GM12878 (cell line): ENCODE measurements at regions not wholly inside any gene's neighbourhood (a gene's known extent, or its start where the extent isn't known, plus 50 kb on each side); places are given as distances from the start of the nearest gene placed in this dataset.

ENCODE experiments used
- ATAC-seq: fragments of 200-7000 bp; cut with Tn5 transposase; 3 replicates; pipeline ENCODE4 v1.9.1; 2020; ENCODE audit warnings: mild to moderate bottlenecking, moderate library complexity
- BruUV-seq: library from RNA; stranded (reverse); fragments of 400-500 nt; replicated peaks from 2 replicates; lab custom pipeline; 2021; lab: Mats Ljungman, UMichigan
- CTCF ChIA-PET: fragments of 300-600 bp; sonication (Branson Sonifier 250); formaldehyde crosslinking; extraction: SDS; loops from one replicate; lab custom pipeline; 2021; ENCODE audit warnings: inconsistent platforms; lab: Yijun Ruan, JAX
- POLR2A ChIA-PET: fragments of 350-600 bp; formaldehyde crosslinking; extraction: SDS; loops from one replicate; lab custom pipeline; 2021; ENCODE audit warnings: inconsistent platforms; lab: Charles Lee
- RAD21 ChIA-PET: fragments of 300-600 bp; sonication (Branson Sonifier 250); formaldehyde crosslinking; loops from one replicate; lab custom pipeline; 2023; ENCODE audit warnings: antibody characterized with exemption; ENCODE audit not compliant: unreplicated experiment; lab: Charles Lee
- SMC1A ChIA-PET: fragments of 300-600 bp; sonication (Branson Sonifier 250); formaldehyde crosslinking; loops from one replicate; lab custom pipeline; 2023; ENCODE audit not compliant: unreplicated experiment, uncharacterized antibody; lab: Charles Lee
- DNase-seq: peaks from one replicate; pipeline ENCODE4 v3.0.0-alpha.2; 2011; ENCODE audit warnings: low read depth, low spot score
- FAIRE-seq: peaks from 3 replicates; lab custom pipeline; 2011; peaks lifted over from hg19 to GRCh38; lab: Jason Lieb, UNC
- H2AFZ ChIP-seq: 2 replicates; pipeline ENCODE4 v1.6.0; 2011; ENCODE audit warnings: low read depth, low read length, control low read depth; ENCODE audit not compliant: control insufficient read depth
- H3K27ac ChIP-seq: 2 replicates; pipeline ENCODE4 v1.5.1; 2011; ENCODE audit warnings: control low read depth; ENCODE audit not compliant: control insufficient read depth, insufficient read depth
- H3K27me3 ChIP-seq, 2 experiments: replicated peaks in 1 of 2; 2 replicates each; pipeline versions ENCODE4 v1.6.0 to v1.6.1; 2011; ENCODE audit warnings: low read length in 1 of 2; ENCODE audit not compliant: control insufficient read depth in 2 of 2, insufficient read depth in 2 of 2
- H3K36me3 ChIP-seq, 2 experiments: 2 replicates each; pipeline ENCODE4 v1.5.1; 2011; ENCODE audit warnings: low read length in 1 of 2; ENCODE audit not compliant: control insufficient read depth in 2 of 2, insufficient read depth in 2 of 2
- H3K4me1 ChIP-seq: 2 replicates; pipeline ENCODE4 v1.6.1; 2011; ENCODE audit warnings: mild to moderate bottlenecking, low read length, moderate library complexity, mixed read lengths; ENCODE audit not compliant: control insufficient read depth, insufficient read depth
- H3K4me2 ChIP-seq: 2 replicates; pipeline ENCODE4 v1.6.0; 2011; ENCODE audit warnings: control low read depth; ENCODE audit not compliant: control insufficient read depth, insufficient read depth
- H3K4me3 ChIP-seq: fragments of 200-600 bp; sonication (generic); 2 replicates; pipeline ENCODE4 v1.5.1; 2016
- H3K79me2 ChIP-seq: 2 replicates; pipeline ENCODE4 v1.6.0; 2011; ENCODE audit warnings: low read length; ENCODE audit not compliant: control insufficient read depth, insufficient read depth
- H3K9ac ChIP-seq: 2 replicates; pipeline ENCODE4 v1.8.0; 2011; ENCODE audit warnings: low read length, control low read depth, mixed read lengths; ENCODE audit not compliant: control insufficient read depth, insufficient read depth
- H3K9me3 ChIP-seq: replicated peaks from 3 replicates; pipeline ENCODE4 v1.5.1; 2011; ENCODE audit warnings: mild to moderate bottlenecking, low read length; ENCODE audit not compliant: control insufficient read depth, insufficient read depth
- H4K20me1 ChIP-seq: 2 replicates; pipeline ENCODE4 v1.6.0; 2011; ENCODE audit not compliant: control insufficient read depth, insufficient read depth
- EED ChIP-seq: sonication (generic); IDR thresholded peaks from 2 replicates; pipeline ENCODE4 v1.6.1; 2016; ENCODE audit warnings: antibody characterized with exemption, low read depth
- JUNB ChIP-seq: IDR thresholded peaks from 2 replicates; pipeline ENCODE4 v1.6.1; 2016; ENCODE audit warnings: antibody characterized with exemption, mild to moderate bottlenecking
- PAX5 ChIP-seq: IDR thresholded peaks from 2 replicates; pipeline ENCODE4 v1.6.1; 2011; ENCODE audit warnings: low read depth, low read length, borderline replicate concordance
- RELA ChIP-seq: fragments of 450-650 bp; IDR thresholded peaks from 2 replicates; pipeline ENCODE4 v1.8.0; 2014; ENCODE audit warnings: borderline replicate concordance; ENCODE audit not compliant: partially characterized antibody
- RELB ChIP-seq: fragments of 450-650 bp; IDR thresholded peaks from 2 replicates; pipeline ENCODE4 v1.6.1; 2017; ENCODE audit warnings: low read depth, mild to moderate bottlenecking, moderate library complexity
- TARDBP ChIP-seq: IDR thresholded peaks from 2 replicates; pipeline ENCODE4 v1.6.1; 2016; ENCODE audit warnings: borderline replicate concordance
- ZNF687 ChIP-seq: fragments of 450-650 bp; IDR thresholded peaks from 2 replicates; pipeline ENCODE4 v1.6.1; 2017; ENCODE audit warnings: mild to moderate bottlenecking, moderate library complexity
- WGBS: methylation state at CpG from one replicate; pipeline ENCODE4 v1.1.6; 2016; ENCODE audit warnings: low lambda C conversion rate; ENCODE audit not compliant: insufficient replicate concordance, insufficient coverage; ENCODE audit errors: missing lambda C conversion rate; 5-methylcytosine and 5-hydroxymethylcytosine counted together
- in situ Hi-C: fragments of 300-500 bp; cut with MboI; formaldehyde crosslinking; loops from 9 replicates; pipeline ENCODE4 v1.14.3; 2018; ENCODE audit warnings: mixed read lengths
- intact Hi-C: fragments of 100-400 bp; cut with micrococcal nuclease; formaldehyde crosslinking; loops from one replicate; pipeline ENCODE4 v1.14.2; 2022; ENCODE audit not compliant: unreplicated experiment

DNA sequence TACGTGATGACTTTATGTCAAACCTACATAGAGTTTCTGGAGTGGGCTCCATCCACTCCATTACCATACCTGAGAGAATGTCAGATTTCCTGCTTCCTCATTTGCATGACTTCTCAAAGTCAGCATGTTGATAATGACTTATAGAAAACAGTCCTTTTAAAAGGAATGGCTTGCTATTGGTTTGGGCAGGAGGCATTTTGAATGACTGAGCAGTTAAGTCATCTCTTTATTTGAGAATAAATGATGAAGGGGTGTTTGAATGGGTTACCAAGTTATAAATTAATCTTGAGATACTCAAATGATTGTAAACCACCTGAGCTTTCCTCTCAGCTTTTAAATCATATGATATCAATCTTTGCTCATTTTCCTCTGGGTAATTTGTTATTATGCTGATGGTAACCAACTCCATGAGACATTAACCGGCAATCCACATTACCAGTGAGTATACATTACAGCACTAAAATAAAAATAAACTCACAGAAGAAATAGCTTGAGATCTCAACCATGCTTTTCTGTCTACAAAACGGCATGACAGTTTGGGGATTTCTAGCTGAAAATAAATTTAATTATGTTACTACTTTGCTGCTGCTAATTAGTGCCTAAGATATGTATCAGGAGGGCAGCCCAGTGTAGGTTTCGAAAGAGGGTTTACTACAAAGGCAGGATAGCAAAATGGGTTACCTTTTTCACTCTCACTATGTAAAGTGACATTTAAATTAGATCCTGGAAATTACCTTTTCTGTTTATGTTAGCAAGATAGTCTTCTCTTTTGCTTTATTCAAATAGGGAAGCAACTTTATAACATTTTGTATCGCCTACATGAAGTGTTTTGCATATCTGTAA lies 78.8 kb downstream of the RPS12 start:
- H2AFZ ChIP-seq = no peak overlapping the region
- no peak overlapping the region for H3K4me2 ChIP-seq
- no peaks in the 10 kb centered on the region for H3K4me1 ChIP-seq
- ChIA-PET SMC1A (interaction anchor here (1.1 kb wide), 1 partner anchor 62 kb away, joined by 3 read pairs; no protein-coding TSS in a partner anchor), CTCF (interaction anchor here (0.6 to 1.3 kb wide), 3 partner anchors 21 to 202 kb away, joined by 3 read pairs; no protein-coding TSS in a partner anchor), POLR2A (no interaction called here), RAD21 (no interaction called here)
- in situ Hi-C loops (no loop called here), intact Hi-C loops (no loop called here)
- no peak overlapping the region for H3K27ac ChIP-seq
- H3K9ac ChIP-seq = no peak overlapping the region
- no TSS peak for BruUV-seq
- WGBS = 10% methylated on average over 5 of the region's 5 CpGs
- FAIRE-seq (no peak), ATAC-seq (no peak; the same call in 2 of the 3 replicates), DNase-seq (no peak)
- TF ChIP-seq EED (no peak), PAX5 (no peak)
- H3K9me3 ChIP-seq = no peaks in the 10 kb centered on the region
- H3K36me3 ChIP-seq = no peaks in the 10 kb centered on the region
- H3K4me3 ChIP-seq = no peak overlapping the region
- H4K20me1 ChIP-seq = no peaks in the 10 kb centered on the region
- H3K27me3 ChIP-seq = no peaks in the 10 kb centered on the region
- no peaks in the 10 kb centered on the region for H3K79me2 ChIP-seq

DNA sequence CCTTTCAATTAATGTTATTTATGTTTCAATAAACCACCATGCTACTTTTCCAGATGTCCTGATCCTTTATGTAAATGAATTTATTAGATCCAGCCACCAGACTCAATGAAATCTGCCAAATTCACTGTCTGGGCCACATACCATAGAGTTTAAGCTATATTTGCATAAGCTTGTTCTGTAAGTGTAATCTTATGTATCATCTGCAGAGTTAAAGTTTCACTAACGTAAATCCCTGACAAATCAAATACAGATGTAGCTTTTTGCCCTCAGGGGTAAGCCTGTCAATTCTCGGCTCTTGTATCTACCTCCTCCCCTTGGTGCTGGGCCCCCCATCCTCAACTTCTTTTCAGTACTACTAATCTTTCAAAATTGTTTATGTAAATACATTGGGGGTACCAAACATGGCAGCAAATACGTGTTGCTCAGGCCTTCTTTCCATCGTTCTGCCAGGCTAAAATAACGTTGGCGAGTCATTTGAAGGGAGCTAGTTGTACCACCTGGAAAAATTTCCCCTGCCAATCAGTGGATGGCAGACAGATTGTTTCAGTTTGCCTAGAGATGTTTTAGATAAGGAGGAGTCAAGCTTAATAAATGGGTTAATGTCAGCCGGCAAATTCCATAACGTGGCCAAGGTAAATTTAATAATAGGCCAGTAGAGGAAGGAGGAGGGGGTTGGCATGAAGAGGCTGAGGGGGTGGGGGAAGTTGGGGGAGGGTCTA lies 79.6 kb downstream of the RPS12 start:
- no peaks in the 10 kb centered on the region for H3K79me2 ChIP-seq
- FAIRE-seq (no peak), ATAC-seq (peak; percentile 27; the same call in 2 of the 3 replicates), DNase-seq (no peak)
- H3K27ac ChIP-seq = no peak overlapping the region
- H3K9me3 ChIP-seq = no peaks in the 10 kb centered on the region
- H3K4me3 ChIP-seq = no peak overlapping the region
- H3K36me3 ChIP-seq = no peaks in the 10 kb centered on the region
- no peaks in the 10 kb centered on the region for H3K4me1 ChIP-seq
- WGBS = 53% methylated on average over 8 of the region's 8 CpGs
- intact Hi-C loops (no loop called here), in situ Hi-C loops (no loop called here)
- no peak overlapping the region for H3K4me2 ChIP-seq
- no peaks in the 10 kb centered on the region for H3K27me3 ChIP-seq
- no peak overlapping the region for H2AFZ ChIP-seq
- ChIA-PET RAD21 (no interaction called here), POLR2A (no interaction called here), SMC1A (interaction anchor here (0.8 to 1.1 kb wide), 2 partner anchors 63 to 80 kb away, joined by 3 read pairs; no protein-coding TSS in a partner anchor), CTCF (interaction anchor here (1.3 kb wide), 1 partner anchor 22 kb away, joined by 3 read pairs; no protein-coding TSS in a partner anchor)
- BruUV-seq = no TSS peak
- H4K20me1 ChIP-seq = no peaks in the 10 kb centered on the region
- no peak overlapping the region for H3K9ac ChIP-seq
- TF ChIP-seq ZNF687 (no peak), TARDBP (no peak), RELB (no peak), RELA (no peak), JUNB (no peak)
